ENCODE measurements at regions not wholly inside any gene's neighbourhood (a gene's known extent, or its start where the extent isn't known, plus 50 kb on each side); places are given as distances from the start of the nearest gene placed in this dataset.

GRCh38 chr2:129004940-129005490 is 686.3 kb upstream of the HS6ST1 start:
- H3K4me3 ChIP-seq (replicated peaks; ENCODE audit: low read depth, low read length), result no peak overlapping the region
- no peak for DNase-seq (ENCODE audit: low read depth)
- no peak for TF ChIP-seq CTCF (IDR thresholded peaks at IDR 0.05; ENCODE audit: low read length, missing control alignments)

DNA sequence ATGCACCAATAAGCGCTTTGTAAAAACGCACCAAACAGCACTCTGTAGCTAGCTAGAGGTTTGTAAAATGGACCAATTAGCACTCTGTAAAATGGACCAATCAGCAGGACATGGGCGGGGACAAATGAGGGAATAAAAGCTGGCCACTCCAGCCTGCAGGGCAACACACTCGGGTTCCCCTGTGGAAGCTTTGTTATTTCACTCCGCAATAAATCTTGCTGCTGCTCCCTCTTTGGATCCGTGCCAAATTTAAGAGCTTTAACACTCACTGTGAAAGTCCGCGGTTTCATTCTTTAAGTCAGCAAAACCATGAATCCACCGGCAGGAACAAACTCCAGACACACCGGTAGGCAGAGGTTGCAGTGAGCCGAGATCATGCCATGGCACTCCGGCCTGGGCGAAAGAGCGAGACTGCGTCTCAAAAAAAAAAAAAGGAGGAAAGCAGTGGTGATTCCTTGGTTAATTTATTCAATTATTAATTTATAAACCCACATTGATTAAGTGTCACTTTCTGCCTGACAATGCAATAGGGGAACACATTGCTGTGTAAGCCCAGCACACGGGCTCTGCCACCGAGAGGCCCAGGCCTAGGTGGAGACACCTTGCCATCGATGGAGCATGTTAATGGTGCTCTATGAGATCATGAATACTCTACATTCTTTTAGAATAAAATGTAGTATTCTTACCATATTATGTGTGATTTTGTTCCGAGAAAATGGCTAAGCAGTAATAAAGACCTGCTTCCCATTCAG is 687.6 kb upstream of the HS6ST1 start:
- no peak for TF ChIP-seq CTCF (IDR thresholded peaks at IDR 0.05; ENCODE audit: low read length, missing control alignments)
- no peak overlapping the region for H3K4me3 ChIP-seq (replicated peaks; ENCODE audit: low read depth, low read length)
- no peak for DNase-seq (ENCODE audit: low read depth)

DNA sequence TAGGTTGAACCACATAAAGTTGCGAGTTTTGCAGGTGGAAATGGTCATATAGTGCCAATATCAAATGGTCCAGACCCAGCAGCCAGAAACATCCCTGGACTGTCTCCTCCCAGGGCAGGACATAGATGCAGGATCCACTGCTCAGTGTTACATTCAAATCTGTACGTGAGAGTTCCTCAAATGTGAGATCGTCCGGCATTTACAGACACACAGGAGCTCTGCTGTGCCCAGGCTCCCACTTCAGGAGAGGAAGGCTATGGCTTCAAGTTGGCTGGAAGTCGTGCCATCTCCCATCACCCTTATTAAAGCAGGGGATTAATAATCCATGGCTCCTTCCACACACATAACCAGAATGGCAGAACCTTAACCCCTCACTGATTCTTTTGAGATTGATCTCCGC is 688.2 kb upstream of the HS6ST1 start:
- DNase-seq (ENCODE audit: low read depth), result no peak
- TF ChIP-seq CTCF (IDR thresholded peaks at IDR 0.05; ENCODE audit: low read length, missing control alignments), result no peak
- no peak overlapping the region for H3K4me3 ChIP-seq (replicated peaks; ENCODE audit: low read depth, low read length)

- TF ChIP-seq CTCF (IDR thresholded peaks at IDR 0.05; ENCODE audit: low read length, missing control alignments), result no peak
- H3K4me3 ChIP-seq (replicated peaks; ENCODE audit: low read depth, low read length), result no peak overlapping the region
- no peak for DNase-seq (ENCODE audit: low read depth)
These were observed 689.6 kb upstream of the HS6ST1 start for GRCh38 chr2:129008055-129008880.

- no peak overlapping the region for H3K4me3 ChIP-seq (replicated peaks; ENCODE audit: low read depth, low read length)
- no peak for TF ChIP-seq CTCF (IDR thresholded peaks at IDR 0.05; ENCODE audit: low read length, missing control alignments)
- DNase-seq (ENCODE audit: low read depth), result no peak
These were observed 690.4 kb upstream of the HS6ST1 start for GRCh38 chr2:129008881-129009554.

DNA sequence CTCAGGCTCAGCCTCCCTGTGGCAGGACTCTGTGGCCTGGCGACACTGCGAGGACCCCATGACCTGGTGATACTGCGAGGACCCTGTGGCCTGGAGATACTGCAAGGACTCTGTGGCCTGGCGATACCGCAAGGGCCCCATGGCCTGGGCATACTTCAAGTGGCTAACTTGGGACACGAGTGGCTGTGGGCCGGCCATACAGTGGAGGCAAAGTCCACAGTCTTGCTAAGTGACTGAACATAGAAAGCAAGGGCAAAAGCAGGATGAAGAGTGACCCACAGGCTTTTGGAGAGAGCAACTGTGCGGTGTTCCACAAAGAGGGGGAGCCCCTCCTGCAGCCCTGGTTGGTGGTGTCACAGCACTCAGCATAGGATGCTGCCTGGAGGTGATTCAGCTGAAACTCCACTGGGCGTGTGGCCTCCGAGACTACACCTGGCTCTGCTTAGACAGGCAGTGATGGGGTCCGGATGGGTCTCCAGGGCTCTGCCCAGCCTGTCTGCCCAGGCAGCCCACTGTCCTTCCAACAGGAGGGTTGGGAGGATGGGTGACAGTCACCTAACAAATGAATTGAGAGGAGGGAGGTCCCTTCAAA is 691.0 kb upstream of the HS6ST1 start:
- no peak for TF ChIP-seq CTCF (IDR thresholded peaks at IDR 0.05; ENCODE audit: low read length, missing control alignments)
- H3K4me3 ChIP-seq (replicated peaks; ENCODE audit: low read depth, low read length), result no peak overlapping the region
- no peak for DNase-seq (ENCODE audit: low read depth)
